NB4 (cell line): ENCODE measurements at regions not wholly inside any gene's neighbourhood (a gene's known extent, or its start where the extent isn't known, plus 50 kb on each side); places are given as distances from the start of the nearest gene placed in this dataset.

Source experiments
- DNase-seq: peaks from one replicate; pipeline ENCODE4 v3.0.0; 2010; ENCODE audit warnings: low read depth
- H3K4me3 ChIP-seq: one replicate; pipeline ENCODE4 v1.5.1; 2011; ENCODE audit warnings: mild to moderate bottlenecking, low read depth, low read length, moderate library complexity
- CTCF ChIP-seq: IDR thresholded peaks from one replicate; pipeline ENCODE4 v1.5.1; 2012; ENCODE audit warnings: low read depth, low read length
- MYC ChIP-seq: IDR thresholded peaks from 2 replicates; pipeline ENCODE4 v1.6.1; 2011; ENCODE audit warnings: low read depth, low read length
- POLR2A ChIP-seq: IDR thresholded peaks from 2 replicates; pipeline ENCODE4 v1.6.1; 2011; ENCODE audit warnings: mild to moderate bottlenecking; ENCODE audit not compliant: insufficient read length; ENCODE audit errors: extremely low read depth
- TF ChIP-seq, protein P1 (sequence below): IDR thresholded peaks from 2 replicates; pipeline ENCODE4 v1.6.1; 2011; ENCODE audit warnings: low read depth, low read length

- no peak for DNase-seq
- TF ChIP-seq MYC, result no peak
- TF ChIP-seq CTCF, result no peak
- TF ChIP-seq POLR2A, result no peak
- TF ChIP-seq, protein P1, sequence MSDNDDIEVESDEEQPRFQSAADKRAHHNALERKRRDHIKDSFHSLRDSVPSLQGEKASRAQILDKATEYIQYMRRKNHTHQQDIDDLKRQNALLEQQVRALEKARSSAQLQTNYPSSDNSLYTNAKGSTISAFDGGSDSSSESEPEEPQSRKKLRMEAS, result no peak
- no peak overlapping the region for H3K4me3 ChIP-seq
These were observed 196.8 kb downstream of the SPATA18 start for GRCh38 chr4:52247941-52248340.

- DNase-seq, result peak; percentile 6
- H3K4me3 ChIP-seq, result no peak overlapping the region
- no peak for TF ChIP-seq CTCF
- TF ChIP-seq POLR2A, result no peak
- TF ChIP-seq, protein P1, result no peak
- no peak for TF ChIP-seq MYC
These were observed 197.7 kb downstream of the SPATA18 start for GRCh38 chr4:52248820-52249219.

DNA sequence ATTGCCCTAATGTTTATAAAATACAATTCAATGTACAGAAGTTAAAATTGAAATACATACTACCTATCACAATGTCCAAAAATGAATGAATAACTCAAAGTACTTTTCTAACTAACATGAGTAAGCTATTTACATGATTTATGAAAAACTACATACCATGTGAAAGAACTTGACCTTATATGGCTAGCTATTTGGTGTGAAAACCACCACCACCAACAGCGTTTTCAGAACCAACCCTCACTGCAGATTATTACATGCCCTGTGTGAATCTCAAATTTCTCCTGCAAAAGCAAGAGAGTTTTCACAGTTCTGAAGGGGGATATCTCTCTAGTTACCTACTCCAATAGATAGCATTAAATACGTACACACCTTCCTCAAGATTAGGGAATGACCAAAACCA, 198.5 kb downstream of the SPATA18 start:
- no peak overlapping the region for H3K4me3 ChIP-seq
- TF ChIP-seq POLR2A (no peak), MYC (no peak), CTCF (no peak)
- TF ChIP-seq, protein P1, result no peak
- DNase-seq, result no peak

DNA sequence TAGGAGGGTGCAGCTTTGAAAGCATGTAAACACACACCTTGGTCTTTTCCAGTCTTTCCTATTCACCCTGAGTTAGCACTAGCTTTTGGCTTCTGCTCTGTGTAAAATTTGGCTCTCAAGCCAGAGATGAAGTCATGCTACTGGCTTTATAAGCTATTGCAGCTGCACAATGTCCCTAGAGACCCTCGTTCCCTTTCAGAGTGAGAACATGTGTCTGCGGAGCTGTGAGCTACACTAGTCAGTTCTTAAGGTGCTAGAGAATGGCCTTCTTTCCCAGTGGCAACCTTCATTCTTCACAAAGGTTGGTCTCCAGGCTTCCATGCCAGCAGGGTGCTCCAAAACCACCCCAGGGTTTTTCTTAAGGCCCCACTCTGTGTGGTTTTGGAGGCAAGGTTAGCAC, 199.1 kb downstream of the SPATA18 start:
- H3K4me3 ChIP-seq, result no peak overlapping the region
- peak; percentile 59 for DNase-seq
- TF ChIP-seq, protein P1, result peak; percentile 64; the same call in 1 of the 2 replicates
- no peak for TF ChIP-seq POLR2A

DNA sequence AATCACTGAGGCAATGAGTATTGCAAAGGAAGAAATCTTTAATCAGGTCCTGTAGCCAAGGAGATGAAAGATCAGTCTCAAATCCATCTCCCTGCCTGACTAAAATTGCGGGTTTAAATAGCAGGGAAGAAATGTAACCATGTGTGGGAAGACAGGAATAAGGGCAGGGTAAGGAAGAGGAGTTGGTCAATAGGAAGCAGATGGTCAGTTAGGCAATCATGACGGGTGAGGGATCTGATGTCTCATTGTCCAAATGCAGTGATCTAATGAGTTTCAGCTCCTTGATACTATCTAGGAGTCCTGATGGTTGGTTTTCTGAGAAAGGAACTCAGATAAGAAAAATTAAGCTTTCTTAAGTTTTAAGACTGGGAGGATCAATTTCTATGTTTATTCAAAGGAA, 200.8 kb downstream of the SPATA18 start:
- no peak for TF ChIP-seq POLR2A
- TF ChIP-seq, protein P1, result no peak
- no peak for TF ChIP-seq CTCF
- TF ChIP-seq MYC, result no peak
- no peak overlapping the region for H3K4me3 ChIP-seq
- peak; percentile 9 for DNase-seq

DNA sequence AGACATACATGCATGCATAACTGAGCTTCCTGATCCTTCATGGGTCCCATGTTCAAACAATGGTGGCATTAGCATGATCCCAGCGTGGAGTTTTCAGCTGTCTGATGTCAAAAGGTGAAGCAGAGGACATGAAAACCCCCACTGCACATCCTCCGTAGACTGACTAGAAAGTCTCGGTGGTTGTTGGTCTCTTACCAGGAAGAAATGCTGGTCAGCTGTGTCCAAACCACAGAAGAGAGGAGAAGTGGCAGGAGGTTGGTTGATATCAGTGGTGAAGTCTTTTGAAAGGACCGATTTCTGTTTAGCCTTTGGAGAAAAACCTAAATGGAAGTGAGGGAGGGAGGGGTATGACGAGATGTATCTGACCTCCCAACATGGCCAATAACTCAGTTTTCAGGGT, 201.9 kb downstream of the SPATA18 start:
- no peak overlapping the region for H3K4me3 ChIP-seq
- no peak for DNase-seq
- TF ChIP-seq MYC, result no peak
- TF ChIP-seq POLR2A, result no peak
- TF ChIP-seq, protein P1, result no peak
- no peak for TF ChIP-seq CTCF
